HEK293 (cell line): ENCODE measurements at regions not wholly inside any gene's neighbourhood (a gene's known extent, or its start where the extent isn't known, plus 50 kb on each side); places are given as distances from the start of the nearest gene placed in this dataset.

Experiments used
- CTCF ChIA-PET: fragments of 350-600 bp; formaldehyde crosslinking; extraction: SDS; loops from one replicate; lab custom pipeline; 2021; ENCODE audit warnings: antibody characterized with exemption; lab: Yijun Ruan, JAX
- POLR2A ChIA-PET: fragments of 300-600 bp; formaldehyde crosslinking; extraction: SDS; loops from one replicate; lab custom pipeline; 2020; ENCODE audit warnings: antibody characterized with exemption, inconsistent platforms; lab: Yijun Ruan, JAX
- H3K27ac ChIP-seq: fragments of 200-500 bp; sonication (Bioruptor generic); 2 replicates; pipeline ENCODE4 v1.5.1; 2014; ENCODE audit warnings: low read depth, low read length, control low read depth, inconsistent platforms; ENCODE audit errors: extremely low read depth
- H3K36me3 ChIP-seq, 2 experiments: fragments of 200-500 bp in 1 of 2; sonication (Bioruptor generic) in 1 of 2; 1 replicate in 1 of 2; 2 replicates in 1 of 2; pipeline ENCODE4 v1.5.1; 2014 to 2017; ENCODE audit warnings: inconsistent platforms in 2 of 2, low read length in 2 of 2; ENCODE audit not compliant: control insufficient read depth in 2 of 2, insufficient read depth in 1 of 2
- H3K4me1 ChIP-seq: fragments of 200-500 bp; sonication (Bioruptor generic); 2 replicates; pipeline ENCODE4 v1.5.1; 2014; ENCODE audit warnings: mild to moderate bottlenecking, low read length, inconsistent platforms; ENCODE audit not compliant: control insufficient read depth, insufficient read depth
- H3K4me3 ChIP-seq: 2 replicates; pipeline ENCODE4 v1.5.1; 2011; ENCODE audit warnings: low read depth, mild to moderate bottlenecking, control low read depth, low read length, moderate library complexity
- H3K9me3 ChIP-seq: fragments of 200-500 bp; sonication (Bioruptor generic); 2 replicates; pipeline ENCODE4 v1.5.1; 2014; ENCODE audit warnings: low read depth, low read length, inconsistent platforms; ENCODE audit not compliant: control insufficient read depth, insufficient read depth
- HOXA7 ChIP-seq: sonication (generic); formaldehyde crosslinking; IDR thresholded peaks from 2 replicates; pipeline ENCODE4 v1.8.1; 2022; ENCODE audit warnings: missing genetic modification reagents, borderline replicate concordance
- OVOL3 ChIP-seq: fragments of 450-650 bp; formaldehyde crosslinking; IDR thresholded peaks from 2 replicates; pipeline ENCODE4 v1.5.1; 2016; ENCODE audit warnings: missing biosample characterization, missing genetic modification characterization
- SCRT2 ChIP-seq: fragments of 450-650 bp; formaldehyde crosslinking; IDR thresholded peaks from 2 replicates; pipeline ENCODE4 v1.5.1; 2016; ENCODE audit warnings: missing biosample characterization, missing genetic modification characterization
- SP2 ChIP-seq: fragments of 450-650 bp; formaldehyde crosslinking; IDR thresholded peaks from 2 replicates; pipeline ENCODE4 v1.5.1; 2016; ENCODE audit warnings: missing biosample characterization, missing genetic modification characterization
- TSHZ1 ChIP-seq: fragments of 450-650 bp; formaldehyde crosslinking; IDR thresholded peaks from 2 replicates; pipeline ENCODE4 v1.5.1; 2016; ENCODE audit warnings: missing biosample characterization, missing genetic modification characterization, borderline replicate concordance
- WT1 ChIP-seq: fragments of 450-650 bp; formaldehyde crosslinking; IDR thresholded peaks from 2 replicates; pipeline ENCODE4 v1.5.1; 2016; ENCODE audit warnings: missing biosample characterization, missing genetic modification characterization
- ZBTB17 ChIP-seq: fragments of 450-650 bp; formaldehyde crosslinking; IDR thresholded peaks from 2 replicates; pipeline ENCODE4 v1.5.1; 2016; ENCODE audit warnings: missing biosample characterization, missing genetic modification characterization
- ZBTB7A ChIP-seq: fragments of 450-650 bp; formaldehyde crosslinking; IDR thresholded peaks from 2 replicates; pipeline ENCODE4 v1.5.1; 2016; ENCODE audit warnings: low read depth, missing biosample characterization, missing genetic modification characterization
- ZFHX2 ChIP-seq: fragments of 450-650 bp; formaldehyde crosslinking; conservative IDR thresholded peaks from 2 replicates; pipeline ENCODE4 v1.5.1; 2016; ENCODE audit warnings: missing biosample characterization, missing genetic modification characterization
- ZFP69B ChIP-seq: fragments of 450-650 bp; formaldehyde crosslinking; IDR thresholded peaks from 2 replicates; pipeline ENCODE4 v1.5.1; 2016; ENCODE audit warnings: missing biosample characterization, missing genetic modification characterization
- ZNF10 ChIP-seq: fragments of 450-650 bp; formaldehyde crosslinking; IDR thresholded peaks from 2 replicates; pipeline ENCODE4 v1.5.1; 2017; ENCODE audit warnings: missing biosample characterization, missing genetic modification characterization
- ZNF133 ChIP-seq: fragments of 450-650 bp; formaldehyde crosslinking; IDR thresholded peaks from 2 replicates; pipeline ENCODE4 v1.5.1; 2016; ENCODE audit warnings: missing biosample characterization, missing genetic modification characterization
- ZNF16 ChIP-seq: fragments of 450-650 bp; formaldehyde crosslinking; IDR thresholded peaks from 2 replicates; pipeline ENCODE4 v1.5.1; 2016; ENCODE audit warnings: low read depth, missing biosample characterization, missing genetic modification characterization
- ZNF202 ChIP-seq: fragments of 450-650 bp; formaldehyde crosslinking; IDR thresholded peaks from 2 replicates; pipeline ENCODE4 v1.5.1; 2016; ENCODE audit warnings: missing biosample characterization, missing genetic modification characterization, borderline replicate concordance
- ZNF292 ChIP-seq: fragments of 450-650 bp; formaldehyde crosslinking; IDR thresholded peaks from 2 replicates; pipeline ENCODE4 v1.5.1; 2016; ENCODE audit warnings: low read depth, missing biosample characterization, missing genetic modification characterization, borderline replicate concordance
- ZNF394 ChIP-seq: fragments of 450-650 bp; formaldehyde crosslinking; IDR thresholded peaks from 2 replicates; pipeline ENCODE4 v1.5.1; 2016; ENCODE audit warnings: missing biosample characterization, missing genetic modification characterization, mild to moderate bottlenecking, moderate library complexity, borderline replicate concordance
- ZNF433 ChIP-seq: fragments of 450-650 bp; formaldehyde crosslinking; IDR thresholded peaks from 2 replicates; pipeline ENCODE4 v1.5.1; 2016; ENCODE audit warnings: missing biosample characterization, missing genetic modification characterization, low read depth
- ZNF529 ChIP-seq: fragments of 450-650 bp; formaldehyde crosslinking; IDR thresholded peaks from 2 replicates; pipeline ENCODE4 v1.5.1; 2017; ENCODE audit warnings: missing genetic modification characterization, missing biosample characterization; ENCODE audit not compliant: insufficient replicate concordance
- ZNF704 ChIP-seq: fragments of 450-650 bp; formaldehyde crosslinking; IDR thresholded peaks from 2 replicates; pipeline ENCODE4 v1.5.1; 2016; ENCODE audit warnings: missing biosample characterization, missing genetic modification characterization
- ZNF747 ChIP-seq: fragments of 450-650 bp; formaldehyde crosslinking; IDR thresholded peaks from 2 replicates; pipeline ENCODE4 v1.5.1; 2016; ENCODE audit warnings: missing biosample characterization, missing genetic modification characterization
- ZXDB ChIP-seq: fragments of 450-650 bp; formaldehyde crosslinking; IDR thresholded peaks from 2 replicates; pipeline ENCODE4 v1.5.1; 2016; ENCODE audit warnings: missing biosample characterization, missing genetic modification characterization
- TF ChIP-seq, protein P1 (sequence below): fragments of 450-650 bp; formaldehyde crosslinking; IDR thresholded peaks from 2 replicates; pipeline ENCODE4 v1.5.1; 2016; ENCODE audit warnings: missing biosample characterization, missing genetic modification characterization
- TF ChIP-seq, protein P2 (sequence below): fragments of 450-650 bp; formaldehyde crosslinking; IDR thresholded peaks from 2 replicates; pipeline ENCODE4 v1.5.1; 2016; ENCODE audit warnings: missing biosample characterization, missing genetic modification characterization
- TF ChIP-seq, protein P3 (sequence below): fragments of 450-650 bp; formaldehyde crosslinking; optimal IDR thresholded peaks from 2 replicates; pipeline ENCODE3; 2016; ENCODE audit warnings: missing biosample characterization, mild to moderate bottlenecking, missing genetic modification characterization

GRCh38 chr5:89129941-89130340 is 247.0 kb upstream of the MEF2C start:
- TF ChIP-seq ZNF747, result no peak
- TF ChIP-seq ZBTB7A, result no peak
- TF ChIP-seq SCRT2 (tag by site-specific recombination), result no peak
- TF ChIP-seq, protein P1, sequence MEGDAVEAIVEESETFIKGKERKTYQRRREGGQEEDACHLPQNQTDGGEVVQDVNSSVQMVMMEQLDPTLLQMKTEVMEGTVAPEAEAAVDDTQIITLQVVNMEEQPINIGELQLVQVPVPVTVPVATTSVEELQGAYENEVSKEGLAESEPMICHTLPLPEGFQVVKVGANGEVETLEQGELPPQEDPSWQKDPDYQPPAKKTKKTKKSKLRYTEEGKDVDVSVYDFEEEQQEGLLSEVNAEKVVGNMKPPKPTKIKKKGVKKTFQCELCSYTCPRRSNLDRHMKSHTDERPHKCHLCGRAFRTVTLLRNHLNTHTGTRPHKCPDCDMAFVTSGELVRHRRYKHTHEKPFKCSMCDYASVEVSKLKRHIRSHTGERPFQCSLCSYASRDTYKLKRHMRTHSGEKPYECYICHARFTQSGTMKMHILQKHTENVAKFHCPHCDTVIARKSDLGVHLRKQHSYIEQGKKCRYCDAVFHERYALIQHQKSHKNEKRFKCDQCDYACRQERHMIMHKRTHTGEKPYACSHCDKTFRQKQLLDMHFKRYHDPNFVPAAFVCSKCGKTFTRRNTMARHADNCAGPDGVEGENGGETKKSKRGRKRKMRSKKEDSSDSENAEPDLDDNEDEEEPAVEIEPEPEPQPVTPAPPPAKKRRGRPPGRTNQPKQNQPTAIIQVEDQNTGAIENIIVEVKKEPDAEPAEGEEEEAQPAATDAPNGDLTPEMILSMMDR (tag by site-specific recombination), result no peak
- TF ChIP-seq ZNF202 (tag by site-specific recombination), result no peak
- no peak for TF ChIP-seq WT1 (tag by site-specific recombination)
- no peak for TF ChIP-seq ZNF704
- no peak for TF ChIP-seq ZNF529 (tag by site-specific recombination)
- Histone ChIP-seq H3K4me1 (no peaks in the 10 kb centered on the region; the same call in 1 of the 2 replicates), H3K4me3 (no peak overlapping the region), H3K27ac (no peak overlapping the region), H3K9me3 (no peaks in the 10 kb centered on the region), H3K36me3 (no peaks in the 10 kb centered on the region)
- ChIA-PET POLR2A (no interaction called here), CTCF (interaction anchor here (0.6 kb wide), 1 partner anchor 1157 kb away, joined by 3 read pairs; no protein-coding TSS in a partner anchor)

- H3K27ac ChIP-seq, result no peak overlapping the region
- no peak overlapping the region for H3K4me3 ChIP-seq
- H3K36me3 ChIP-seq, result no peaks in the 10 kb centered on the region
- H3K4me1 ChIP-seq, result no peaks in the 10 kb centered on the region; the same call in 1 of the 2 replicates
- no peaks in the 10 kb centered on the region for H3K9me3 ChIP-seq
- POLR2A ChIA-PET, result no interaction called here
- no peak for TF ChIP-seq TSHZ1 (tag by site-specific recombination)
- TF ChIP-seq, protein P2, sequence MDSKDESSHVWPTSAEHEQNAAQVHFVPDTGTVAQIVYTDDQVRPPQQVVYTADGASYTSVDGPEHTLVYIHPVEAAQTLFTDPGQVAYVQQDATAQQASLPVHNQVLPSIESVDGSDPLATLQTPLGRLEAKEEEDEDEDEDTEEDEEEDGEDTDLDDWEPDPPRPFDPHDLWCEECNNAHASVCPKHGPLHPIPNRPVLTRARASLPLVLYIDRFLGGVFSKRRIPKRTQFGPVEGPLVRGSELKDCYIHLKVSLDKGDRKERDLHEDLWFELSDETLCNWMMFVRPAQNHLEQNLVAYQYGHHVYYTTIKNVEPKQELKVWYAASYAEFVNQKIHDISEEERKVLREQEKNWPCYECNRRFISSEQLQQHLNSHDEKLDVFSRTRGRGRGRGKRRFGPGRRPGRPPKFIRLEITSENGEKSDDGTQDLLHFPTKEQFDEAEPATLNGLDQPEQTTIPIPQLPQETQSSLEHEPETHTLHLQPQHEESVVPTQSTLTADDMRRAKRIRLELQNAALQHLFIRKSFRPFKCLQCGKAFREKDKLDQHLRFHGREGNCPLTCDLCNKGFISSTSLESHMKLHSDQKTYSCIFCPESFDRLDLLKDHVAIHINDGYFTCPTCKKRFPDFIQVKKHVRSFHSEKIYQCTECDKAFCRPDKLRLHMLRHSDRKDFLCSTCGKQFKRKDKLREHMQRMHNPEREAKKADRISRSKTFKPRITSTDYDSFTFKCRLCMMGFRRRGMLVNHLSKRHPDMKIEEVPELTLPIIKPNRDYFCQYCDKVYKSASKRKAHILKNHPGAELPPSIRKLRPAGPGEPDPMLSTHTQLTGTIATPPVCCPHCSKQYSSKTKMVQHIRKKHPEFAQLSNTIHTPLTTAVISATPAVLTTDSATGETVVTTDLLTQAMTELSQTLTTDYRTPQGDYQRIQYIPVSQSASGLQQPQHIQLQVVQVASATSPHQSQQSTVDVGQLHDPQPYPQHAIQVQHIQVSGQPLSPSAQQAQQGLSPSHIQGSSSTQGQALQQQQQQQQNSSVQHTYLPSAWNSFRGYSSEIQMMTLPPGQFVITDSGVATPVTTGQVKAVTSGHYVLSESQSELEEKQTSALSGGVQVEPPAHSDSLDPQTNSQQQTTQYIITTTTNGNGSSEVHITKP (tag by site-specific recombination), result no peak
- no peak for TF ChIP-seq ZNF16 (tag by site-specific recombination)
- no peak for TF ChIP-seq ZFP69B (tag by site-specific recombination)
- no peak for TF ChIP-seq HOXA7 (CRISPR knock-in tag)
- TF ChIP-seq SP2 (tag by site-specific recombination), result no peak
- no peak for TF ChIP-seq ZNF394
- TF ChIP-seq OVOL3 (tag by site-specific recombination), result no peak
- TF ChIP-seq, protein P3, sequence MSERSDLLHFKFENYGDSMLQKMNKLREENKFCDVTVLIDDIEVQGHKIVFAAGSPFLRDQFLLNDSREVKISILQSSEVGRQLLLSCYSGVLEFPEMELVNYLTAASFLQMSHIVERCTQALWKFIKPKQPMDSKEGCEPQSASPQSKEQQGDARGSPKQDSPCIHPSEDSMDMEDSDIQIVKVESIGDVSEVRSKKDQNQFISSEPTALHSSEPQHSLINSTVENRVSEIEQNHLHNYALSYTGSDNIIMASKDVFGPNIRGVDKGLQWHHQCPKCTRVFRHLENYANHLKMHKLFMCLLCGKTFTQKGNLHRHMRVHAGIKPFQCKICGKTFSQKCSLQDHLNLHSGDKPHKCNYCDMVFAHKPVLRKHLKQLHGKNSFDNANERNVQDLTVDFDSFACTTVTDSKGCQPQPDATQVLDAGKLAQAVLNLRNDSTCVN (tag by site-specific recombination), result no peak
- TF ChIP-seq ZNF10 (tag by site-specific recombination), result no peak
- TF ChIP-seq ZNF133 (tag by site-specific recombination), result no peak
- TF ChIP-seq ZXDB (tag by site-specific recombination), result no peak
- no peak for TF ChIP-seq ZNF433 (tag by site-specific recombination)
- no peak for TF ChIP-seq ZBTB17 (tag by site-specific recombination)
- no peak for TF ChIP-seq ZFHX2
- TF ChIP-seq ZNF292 (tag by site-specific recombination), result no peak
- CTCF ChIA-PET, result no interaction called here
These were observed 246.1 kb upstream of the MEF2C start for GRCh38 chr5:89128906-89129625.
